Astrocyte of the spinal cord (primary cell): ENCODE measurements at regions not wholly inside any gene's neighbourhood (a gene's known extent, or its start where the extent isn't known, plus 50 kb on each side); places are given as distances from the start of the nearest gene placed in this dataset.
"Not testable (repeated sequence)": the region's sequence is repeated elsewhere in the genome, so short reads cannot be mapped to it uniquely, and the experiment has no call there.

Source experiments
- DNase-seq: peaks from one replicate; pipeline ENCODE4 v3.0.0; 2011; ENCODE audit warnings: low read depth, low spot score
- H3K4me3 ChIP-seq: 2 replicates; pipeline ENCODE4 v1.5.1; 2011; ENCODE audit warnings: low read depth, mild to moderate bottlenecking, low read length, moderate library complexity
- in situ Hi-C: cut with HindIII; loops from 2 replicates; pipeline ENCODE4 v1.10.0; 2017; ENCODE audit warnings: low sequenced_read_pairs
- TF ChIP-seq, protein P1 (sequence below): IDR thresholded peaks from 2 replicates; pipeline ENCODE4 v1.5.1; 2012; ENCODE audit warnings: low read depth, mild to moderate bottlenecking, low read length, inconsistent platforms

GRCh38 chr3:127439621-127440020, 150.9 kb downstream of the TPRA1 start:
- TF ChIP-seq, protein P1, sequence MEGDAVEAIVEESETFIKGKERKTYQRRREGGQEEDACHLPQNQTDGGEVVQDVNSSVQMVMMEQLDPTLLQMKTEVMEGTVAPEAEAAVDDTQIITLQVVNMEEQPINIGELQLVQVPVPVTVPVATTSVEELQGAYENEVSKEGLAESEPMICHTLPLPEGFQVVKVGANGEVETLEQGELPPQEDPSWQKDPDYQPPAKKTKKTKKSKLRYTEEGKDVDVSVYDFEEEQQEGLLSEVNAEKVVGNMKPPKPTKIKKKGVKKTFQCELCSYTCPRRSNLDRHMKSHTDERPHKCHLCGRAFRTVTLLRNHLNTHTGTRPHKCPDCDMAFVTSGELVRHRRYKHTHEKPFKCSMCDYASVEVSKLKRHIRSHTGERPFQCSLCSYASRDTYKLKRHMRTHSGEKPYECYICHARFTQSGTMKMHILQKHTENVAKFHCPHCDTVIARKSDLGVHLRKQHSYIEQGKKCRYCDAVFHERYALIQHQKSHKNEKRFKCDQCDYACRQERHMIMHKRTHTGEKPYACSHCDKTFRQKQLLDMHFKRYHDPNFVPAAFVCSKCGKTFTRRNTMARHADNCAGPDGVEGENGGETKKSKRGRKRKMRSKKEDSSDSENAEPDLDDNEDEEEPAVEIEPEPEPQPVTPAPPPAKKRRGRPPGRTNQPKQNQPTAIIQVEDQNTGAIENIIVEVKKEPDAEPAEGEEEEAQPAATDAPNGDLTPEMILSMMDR, result no peak
- in situ Hi-C loops, result no loop called here
- H3K4me3 ChIP-seq, result no peak overlapping the region
- no peak for DNase-seq

- in situ Hi-C loops, result no loop called here
- TF ChIP-seq, protein P1, result no peak
- no peak overlapping the region for H3K4me3 ChIP-seq
- DNase-seq, result no peak
These were observed 151.1 kb upstream of the PRR20G start for GRCh38 chr3:127438951-127439350.

- in situ Hi-C loops, result no loop called here
- TF ChIP-seq, protein P1, result no peak
- DNase-seq, result no peak
- no peak overlapping the region for H3K4me3 ChIP-seq
These were observed 150.5 kb upstream of the PRR20G start for GRCh38 chr3:127438371-127438770.

- in situ Hi-C loops, DNase-seq, H3K4me3 ChIP-seq: not testable (repeated sequence)
These were observed 147.5 kb upstream of the PRR20G start for GRCh38 chr3:127435299-127435698.

GRCh38 chr3:127431066-127431465, 143.2 kb upstream of the PRR20G start:
- in situ Hi-C loops, result no loop called here
- no peak for DNase-seq
- TF ChIP-seq, protein P1, result no peak
- no peak overlapping the region for H3K4me3 ChIP-seq

DNA sequence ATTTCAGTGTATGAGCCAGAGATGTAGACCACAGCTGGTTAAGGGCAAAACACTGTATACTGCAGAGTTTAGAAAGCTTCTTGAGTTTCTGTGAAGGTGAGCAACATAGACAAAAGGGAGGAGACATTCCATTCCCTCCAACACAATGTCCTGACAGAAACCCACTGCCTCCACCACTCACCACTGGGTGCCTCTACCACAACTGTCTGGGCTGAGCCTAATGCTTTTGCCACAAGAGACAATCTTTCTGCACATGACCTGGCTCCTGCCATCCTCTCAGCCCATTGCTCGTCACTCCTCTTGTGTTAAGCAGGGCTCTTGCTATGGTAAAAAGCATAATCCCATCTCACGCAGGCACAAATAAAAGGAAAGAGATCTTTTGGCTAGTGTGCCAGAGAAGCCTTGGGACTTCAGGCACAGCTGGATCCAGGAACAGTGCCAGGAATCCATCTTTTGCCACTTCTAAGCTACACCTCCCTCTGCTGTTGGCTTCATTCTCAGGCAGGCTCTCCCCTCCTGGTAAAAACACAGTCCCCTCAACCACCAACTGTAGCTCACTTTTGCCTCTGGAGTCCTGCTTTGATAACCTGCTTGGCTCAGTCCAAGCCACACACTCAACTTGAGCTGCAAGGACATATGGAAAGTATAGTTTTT, 140.6 kb upstream of the PRR20G start:
- DNase-seq, result no peak
- TF ChIP-seq, protein P1, result no peak
- no peak overlapping the region for H3K4me3 ChIP-seq
- in situ Hi-C loops, result no loop called here

DNA sequence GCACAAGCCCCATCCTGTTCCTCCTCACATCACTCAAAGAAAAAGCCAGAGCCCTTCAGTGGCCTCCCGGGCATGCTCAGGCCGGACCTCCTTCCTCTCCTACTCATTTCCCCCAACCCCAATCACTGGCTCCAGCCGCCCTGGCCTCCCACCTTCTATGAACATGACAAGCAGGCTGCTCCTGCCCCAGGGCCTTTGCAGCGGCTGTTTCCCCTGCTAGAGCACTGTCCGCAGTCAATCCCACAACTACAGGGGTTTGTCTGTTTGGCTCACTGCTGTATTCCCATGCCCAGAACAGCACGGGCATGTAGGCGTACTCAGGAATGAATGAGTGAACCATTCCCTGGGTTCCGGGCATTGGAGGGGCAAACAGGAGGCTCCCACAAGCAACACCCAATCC, 139.8 kb upstream of the PRR20G start:
- no peak overlapping the region for H3K4me3 ChIP-seq
- TF ChIP-seq, protein P1, result no peak
- DNase-seq, result no peak
- in situ Hi-C loops, result no loop called here
